ENCODE measurements at regions not wholly inside any gene's neighbourhood (a gene's known extent, or its start where the extent isn't known, plus 50 kb on each side); places are given as distances from the start of the nearest gene placed in this dataset.
"Not testable (repeated sequence)": the region's sequence is repeated elsewhere in the genome, so short reads cannot be mapped to it uniquely, and the experiment has no call there.

DNA sequence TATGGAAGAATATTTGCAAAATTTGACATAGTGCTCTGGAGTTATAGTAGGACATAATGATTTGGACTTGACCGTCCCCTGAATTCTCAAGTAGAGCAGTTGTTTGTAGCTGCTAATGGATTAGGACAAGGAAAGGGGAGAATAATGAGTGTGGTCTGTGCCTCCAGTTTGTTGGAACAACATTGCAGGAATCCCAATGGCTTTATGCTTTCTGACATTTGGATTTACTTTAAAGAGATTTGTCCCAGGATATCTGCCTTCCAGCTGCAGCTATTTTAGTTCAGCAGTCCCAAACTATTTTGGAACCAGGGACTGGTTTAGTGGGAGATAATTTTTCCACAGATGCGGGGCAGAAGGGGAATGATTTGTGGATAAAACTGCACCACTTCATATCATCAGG lies 648.2 kb downstream of the SLCO4C1 start:
- ATAC-seq (ENCODE audit: insufficient number of reproducible peaks, low FRiP score, low read depth), result no peak
- TF ChIP-seq, protein P1, sequence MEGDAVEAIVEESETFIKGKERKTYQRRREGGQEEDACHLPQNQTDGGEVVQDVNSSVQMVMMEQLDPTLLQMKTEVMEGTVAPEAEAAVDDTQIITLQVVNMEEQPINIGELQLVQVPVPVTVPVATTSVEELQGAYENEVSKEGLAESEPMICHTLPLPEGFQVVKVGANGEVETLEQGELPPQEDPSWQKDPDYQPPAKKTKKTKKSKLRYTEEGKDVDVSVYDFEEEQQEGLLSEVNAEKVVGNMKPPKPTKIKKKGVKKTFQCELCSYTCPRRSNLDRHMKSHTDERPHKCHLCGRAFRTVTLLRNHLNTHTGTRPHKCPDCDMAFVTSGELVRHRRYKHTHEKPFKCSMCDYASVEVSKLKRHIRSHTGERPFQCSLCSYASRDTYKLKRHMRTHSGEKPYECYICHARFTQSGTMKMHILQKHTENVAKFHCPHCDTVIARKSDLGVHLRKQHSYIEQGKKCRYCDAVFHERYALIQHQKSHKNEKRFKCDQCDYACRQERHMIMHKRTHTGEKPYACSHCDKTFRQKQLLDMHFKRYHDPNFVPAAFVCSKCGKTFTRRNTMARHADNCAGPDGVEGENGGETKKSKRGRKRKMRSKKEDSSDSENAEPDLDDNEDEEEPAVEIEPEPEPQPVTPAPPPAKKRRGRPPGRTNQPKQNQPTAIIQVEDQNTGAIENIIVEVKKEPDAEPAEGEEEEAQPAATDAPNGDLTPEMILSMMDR (IDR thresholded peaks at IDR 0.05), result no peak
- no peak overlapping the region for H3K4me3 ChIP-seq
- no peaks in the 10 kb centered on the region for H3K9me3 ChIP-seq
- no peaks in the 10 kb centered on the region for H3K36me3 ChIP-seq
- no peaks in the 10 kb centered on the region for H3K4me1 ChIP-seq (ENCODE audit: control insufficient read depth in 1 of 2, low read depth in 2 of 2)
- H3K27ac ChIP-seq, result no peak overlapping the region
- no peaks in the 10 kb centered on the region for H3K27me3 ChIP-seq (replicated peaks; ENCODE audit: insufficient read depth)
- DNase-seq (ENCODE audit: low spot score), result no peak

DNA sequence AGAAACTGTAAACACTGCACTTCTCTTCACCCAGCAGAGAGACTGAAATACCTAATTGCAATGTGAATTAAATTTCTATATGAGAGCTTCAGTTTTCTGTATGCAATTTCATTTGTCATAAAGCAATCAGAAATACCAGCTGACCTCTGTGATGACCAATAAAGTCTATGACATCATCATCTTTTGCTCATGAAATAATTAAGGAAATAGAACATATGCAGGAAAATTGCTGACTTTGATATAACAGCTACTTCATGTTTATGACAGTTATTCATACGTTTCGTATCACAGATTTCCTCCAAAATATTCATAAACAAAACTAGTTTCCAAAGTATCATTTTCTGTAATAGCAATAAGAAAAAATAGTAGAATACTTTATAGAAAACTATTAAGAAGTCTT lies 652.3 kb downstream of the SLCO4C1 start:
- TF ChIP-seq, protein P1 (IDR thresholded peaks at IDR 0.05), result no peak
- DNase-seq (ENCODE audit: low spot score), result no peak

DNA sequence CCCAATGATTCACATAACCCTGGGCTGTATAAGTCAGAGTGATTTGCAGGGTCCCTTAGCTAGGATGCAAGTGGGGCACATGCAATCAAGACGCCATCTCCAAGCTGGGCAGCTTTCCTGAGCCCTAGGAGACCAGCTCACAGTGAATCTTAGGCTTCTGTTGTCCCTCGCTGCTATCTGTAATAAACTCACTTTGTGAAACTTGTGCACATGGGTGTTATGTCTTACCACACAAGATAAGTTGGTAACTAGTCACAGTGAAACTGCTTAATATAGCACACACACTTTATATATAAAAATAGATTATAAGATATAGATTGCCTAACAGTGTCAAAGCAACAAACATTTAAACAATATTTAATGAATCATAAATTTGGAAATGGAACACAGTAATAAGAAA lies 658.5 kb downstream of the SLCO4C1 start:
- H3K4me1 ChIP-seq (ENCODE audit: control insufficient read depth in 1 of 2, low read depth in 2 of 2), result no peaks in the 10 kb centered on the region
- DNase-seq (ENCODE audit: low spot score), result no peak
- no peak overlapping the region for H3K27ac ChIP-seq
- TF ChIP-seq, protein P1 (IDR thresholded peaks at IDR 0.05), result no peak
- H3K4me3 ChIP-seq, result no peak overlapping the region
- no peak for ATAC-seq (ENCODE audit: insufficient number of reproducible peaks, low FRiP score, low read depth)
- no peaks in the 10 kb centered on the region for H3K9me3 ChIP-seq
- no peaks in the 10 kb centered on the region for H3K27me3 ChIP-seq (replicated peaks; ENCODE audit: insufficient read depth)
- H3K36me3 ChIP-seq, result no peaks in the 10 kb centered on the region

More for the DNA sequence above, 652.3 kb downstream of the SLCO4C1 start:
- Histone ChIP-seq H3K36me3 (no peaks in the 10 kb centered on the region), H3K4me1 (ENCODE audit: control insufficient read depth in 1 of 2, low read depth in 2 of 2) (no peaks in the 10 kb centered on the region), H3K27me3 (replicated peaks; ENCODE audit: insufficient read depth) (no peaks in the 10 kb centered on the region), H3K9me3 (no peaks in the 10 kb centered on the region), H3K27ac (no peak overlapping the region), H3K4me3 (no peak overlapping the region)
- no peak for ATAC-seq (ENCODE audit: insufficient number of reproducible peaks, low FRiP score, low read depth)

DNA sequence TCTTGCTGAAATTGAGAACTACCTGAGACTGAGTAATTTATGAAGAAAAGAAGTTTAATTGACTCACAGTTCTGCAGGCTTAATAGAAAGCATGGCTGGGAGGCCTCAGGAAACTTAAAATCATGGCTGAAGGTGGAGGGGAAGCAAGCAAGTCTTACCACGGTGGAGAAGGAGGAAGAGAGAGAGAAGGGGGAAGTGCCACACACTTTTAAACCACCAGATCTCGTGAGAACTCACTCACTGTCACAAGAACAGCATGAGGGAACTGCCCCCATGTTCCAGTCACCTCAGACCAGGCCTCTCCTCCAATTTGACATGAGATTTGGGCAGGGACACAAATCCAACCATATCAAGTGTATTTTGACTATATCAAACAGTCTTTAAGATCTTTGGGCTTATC lies 668.3 kb downstream of the SLCO4C1 start:
- DNase-seq (ENCODE audit: low spot score); H3K27me3 ChIP-seq (replicated peaks; ENCODE audit: insufficient read depth); H3K4me1 ChIP-seq (ENCODE audit: control insufficient read depth in 1 of 2, low read depth in 2 of 2); ATAC-seq (ENCODE audit: insufficient number of reproducible peaks, low FRiP score, low read depth); H3K9me3 ChIP-seq; H3K4me3 ChIP-seq; H3K27ac ChIP-seq; H3K36me3 ChIP-seq: not testable (repeated sequence)

DNA sequence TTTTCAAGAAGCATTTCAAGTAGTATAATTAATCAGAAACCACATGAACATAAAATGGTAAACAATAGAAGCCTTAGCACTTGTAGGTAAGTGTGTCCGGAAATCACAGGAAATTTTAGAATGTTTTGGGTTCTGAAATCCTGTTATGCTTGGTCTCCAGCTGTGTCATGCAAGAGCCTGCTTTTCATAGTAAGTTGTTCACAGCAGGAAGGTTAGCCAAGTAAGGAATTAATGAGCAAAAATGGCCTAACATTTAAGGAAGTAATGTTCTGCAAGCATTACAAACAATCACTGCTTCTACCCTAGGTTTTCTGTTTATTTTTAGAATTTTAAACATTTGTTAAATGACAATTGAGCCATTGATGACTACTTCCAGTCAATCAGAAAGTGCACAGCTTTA lies 669.5 kb downstream of the SLCO4C1 start:
- Histone ChIP-seq H3K27ac (no peak overlapping the region), H3K36me3 (no peaks in the 10 kb centered on the region), H3K4me1 (ENCODE audit: control insufficient read depth in 1 of 2, low read depth in 2 of 2) (no peaks in the 10 kb centered on the region), H3K27me3 (replicated peaks; ENCODE audit: insufficient read depth) (no peaks in the 10 kb centered on the region), H3K4me3 (no peak overlapping the region), H3K9me3 (no peaks in the 10 kb centered on the region)
- DNase-seq (ENCODE audit: low spot score), result no peak
- TF ChIP-seq, protein P1 (IDR thresholded peaks at IDR 0.05), result no peak
- ATAC-seq (ENCODE audit: insufficient number of reproducible peaks, low FRiP score, low read depth), result no peak

DNA sequence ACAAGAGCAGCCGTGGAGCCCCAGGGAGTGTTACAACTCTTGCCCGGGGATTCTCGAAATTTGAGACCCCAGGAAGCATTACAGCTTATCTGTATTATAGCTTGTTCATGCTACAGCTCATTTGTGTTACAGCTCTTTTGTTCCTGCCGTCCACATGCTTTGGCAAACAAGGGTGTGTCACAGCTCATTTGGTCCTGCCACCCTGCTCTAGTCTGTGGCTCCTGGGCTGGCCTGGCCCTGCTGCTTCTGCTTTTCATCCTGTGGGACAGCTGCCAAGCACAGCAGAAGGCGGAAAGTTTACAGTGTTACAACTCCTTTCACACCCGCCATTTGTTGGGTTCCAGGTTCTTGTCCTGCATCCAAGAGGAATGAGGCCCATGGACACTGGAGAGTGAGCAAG lies 685.0 kb downstream of the SLCO4C1 start:
- Histone ChIP-seq H3K4me1 (ENCODE audit: control insufficient read depth in 1 of 2, low read depth in 2 of 2) (no peaks in the 10 kb centered on the region), H3K27me3 (replicated peaks; ENCODE audit: insufficient read depth) (no peaks in the 10 kb centered on the region), H3K27ac (no peak overlapping the region), H3K36me3 (no peaks in the 10 kb centered on the region), H3K4me3 (no peak overlapping the region), H3K9me3 (no peaks in the 10 kb centered on the region)
- no peak for ATAC-seq (ENCODE audit: insufficient number of reproducible peaks, low FRiP score, low read depth)
- DNase-seq (ENCODE audit: low spot score), result no peak
- TF ChIP-seq, protein P1 (IDR thresholded peaks at IDR 0.05), result no peak

All from thoracic aorta (tissue), 2 donors.